ENCODE measurements at regions not wholly inside any gene's neighbourhood (a gene's known extent, or its start where the extent isn't known, plus 50 kb on each side); places are given as distances from the start of the nearest gene placed in this dataset.
A peak's percentile ranks its signal among the peaks of the same experiment; 100 is the strongest.

GRCh38 chr5:114056185-114056538, 305.7 kb upstream of the KCNN2 start:
- intact Hi-C loops (cut with DNase I) = no loop called here
- Histone ChIP-seq H3K9me3 (no peaks in the 10 kb centered on the region), H3K27ac (peak overlapping the region; percentile 43), H3K4me3 (peak overlapping the region; percentile 80), H3K27me3 (ENCODE audit: insufficient read depth in 3 of 3, low read length in 2 of 3) (no peaks in the 10 kb centered on the region), H3K36me3 (ENCODE audit: insufficient read depth in 1 of 2, low read depth in 1 of 2) (no peaks in the 10 kb centered on the region), H3K4me1 (peaks cover 13% of the 10 kb centered on the region)
- DNase-seq (no peak), ATAC-seq (peak in 3 of 4 donors; percentile 10 to 47 (median 26))
- TF ChIP-seq CTCF (IDR thresholded peaks at IDR 0.05) = no peak
- 7 to 14% (median 8%) methylated on average over 23 to 26 of the region's 26 CpGs for WGBS, 3 donors

- H3K4me3 ChIP-seq = no peak overlapping the region
- H3K9me3 ChIP-seq = no peaks in the 10 kb centered on the region
- DNase-seq (no peak), ATAC-seq (no peak)
- H3K36me3 ChIP-seq (ENCODE audit: insufficient read depth in 1 of 2, low read depth in 1 of 2) = no peaks in the 10 kb centered on the region
- intact Hi-C loops (cut with DNase I) = no loop called here
- no peaks in the 10 kb centered on the region for H3K4me1 ChIP-seq
- no peak overlapping the region for H3K27ac ChIP-seq
- TF ChIP-seq CTCF (IDR thresholded peaks at IDR 0.05) = no peak
- no peaks in the 10 kb centered on the region for H3K27me3 ChIP-seq (ENCODE audit: insufficient read depth in 3 of 3, low read length in 2 of 3)
Measured at GRCh38 chr5:114060866-114061265, 301.0 kb upstream of the KCNN2 start.

GRCh38 chr5:114062932-114063867, 298.7 kb upstream of the KCNN2 start:
- H3K27me3 ChIP-seq (ENCODE audit: insufficient read depth in 3 of 3, low read length in 2 of 3) = no peaks in the 10 kb centered on the region
- no peaks in the 10 kb centered on the region for H3K36me3 ChIP-seq (ENCODE audit: insufficient read depth in 1 of 2, low read depth in 1 of 2)
- intact Hi-C loops (cut with DNase I) = no loop called here
- no peaks in the 10 kb centered on the region for H3K4me1 ChIP-seq
- no peaks in the 10 kb centered on the region for H3K9me3 ChIP-seq
- H3K4me3 ChIP-seq = no peak overlapping the region
- no peak for TF ChIP-seq CTCF (IDR thresholded peaks at IDR 0.05)
- DNase-seq (no peak), ATAC-seq (peak in 2 of 4 donors; percentile 53 to 78)
- no peak overlapping the region for H3K27ac ChIP-seq

- H3K36me3 ChIP-seq (ENCODE audit: insufficient read depth in 1 of 2, low read depth in 1 of 2) = no peaks in the 10 kb centered on the region
- ATAC-seq (no peak), DNase-seq (no peak)
- H3K27me3 ChIP-seq (ENCODE audit: insufficient read depth in 3 of 3, low read length in 2 of 3) = no peaks in the 10 kb centered on the region
- H3K9me3 ChIP-seq = no peaks in the 10 kb centered on the region
- no peak for TF ChIP-seq CTCF (IDR thresholded peaks at IDR 0.05)
- WGBS, 3 donors = 52 to 59% (median 56%) methylated on average over 1 of the region's 1 CpG
- no peak overlapping the region for H3K4me3 ChIP-seq
- intact Hi-C loops (cut with DNase I) = no loop called here
- no peaks in the 10 kb centered on the region for H3K4me1 ChIP-seq
- H3K27ac ChIP-seq = no peak overlapping the region
Measured at GRCh38 chr5:114065912-114066311, 296.0 kb upstream of the KCNN2 start.
